ENCODE measurements at regions not wholly inside any gene's neighbourhood (a gene's known extent, or its start where the extent isn't known, plus 50 kb on each side); places are given as distances from the start of the nearest gene placed in this dataset.

- no peak overlapping the region for H2AFZ ChIP-seq (ENCODE audit: low read length)
- no peaks in the 10 kb centered on the region for H3K27me3 ChIP-seq (ENCODE audit: insufficient read depth, low read length)
- no peak for DNase-seq (ENCODE audit: insufficient read length, low spot score, missing footprints)
- H3K9me3 ChIP-seq (ENCODE audit: low read depth, low read length), result no peaks in the 10 kb centered on the region
- TF ChIP-seq, protein P1, sequence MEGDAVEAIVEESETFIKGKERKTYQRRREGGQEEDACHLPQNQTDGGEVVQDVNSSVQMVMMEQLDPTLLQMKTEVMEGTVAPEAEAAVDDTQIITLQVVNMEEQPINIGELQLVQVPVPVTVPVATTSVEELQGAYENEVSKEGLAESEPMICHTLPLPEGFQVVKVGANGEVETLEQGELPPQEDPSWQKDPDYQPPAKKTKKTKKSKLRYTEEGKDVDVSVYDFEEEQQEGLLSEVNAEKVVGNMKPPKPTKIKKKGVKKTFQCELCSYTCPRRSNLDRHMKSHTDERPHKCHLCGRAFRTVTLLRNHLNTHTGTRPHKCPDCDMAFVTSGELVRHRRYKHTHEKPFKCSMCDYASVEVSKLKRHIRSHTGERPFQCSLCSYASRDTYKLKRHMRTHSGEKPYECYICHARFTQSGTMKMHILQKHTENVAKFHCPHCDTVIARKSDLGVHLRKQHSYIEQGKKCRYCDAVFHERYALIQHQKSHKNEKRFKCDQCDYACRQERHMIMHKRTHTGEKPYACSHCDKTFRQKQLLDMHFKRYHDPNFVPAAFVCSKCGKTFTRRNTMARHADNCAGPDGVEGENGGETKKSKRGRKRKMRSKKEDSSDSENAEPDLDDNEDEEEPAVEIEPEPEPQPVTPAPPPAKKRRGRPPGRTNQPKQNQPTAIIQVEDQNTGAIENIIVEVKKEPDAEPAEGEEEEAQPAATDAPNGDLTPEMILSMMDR (IDR thresholded peaks at IDR 0.05; ENCODE audit: extremely low read depth, low read depth, low read length), result no peak
- H3K36me3 ChIP-seq (ENCODE audit: insufficient read depth, low read length), result no peaks in the 10 kb centered on the region
- peaks cover 6% of the 10 kb centered on the region for H3K4me1 ChIP-seq (ENCODE audit: insufficient read depth, low read length)
- H3K79me2 ChIP-seq (ENCODE audit: insufficient read depth, low read length), result no peaks in the 10 kb centered on the region
- no peak overlapping the region for H3K4me3 ChIP-seq (ENCODE audit: insufficient read depth, low read length)
- H3K4me2 ChIP-seq (ENCODE audit: insufficient read depth, low read length), result no peak overlapping the region
- no peak overlapping the region for H3K27ac ChIP-seq (ENCODE audit: low read depth, low read length)
- H4K20me1 ChIP-seq (ENCODE audit: insufficient read depth, low read length), result no peaks in the 10 kb centered on the region
These were observed 138.9 kb downstream of the TMEM26 start for GRCh38 chr10:61314273-61314672.

DNA sequence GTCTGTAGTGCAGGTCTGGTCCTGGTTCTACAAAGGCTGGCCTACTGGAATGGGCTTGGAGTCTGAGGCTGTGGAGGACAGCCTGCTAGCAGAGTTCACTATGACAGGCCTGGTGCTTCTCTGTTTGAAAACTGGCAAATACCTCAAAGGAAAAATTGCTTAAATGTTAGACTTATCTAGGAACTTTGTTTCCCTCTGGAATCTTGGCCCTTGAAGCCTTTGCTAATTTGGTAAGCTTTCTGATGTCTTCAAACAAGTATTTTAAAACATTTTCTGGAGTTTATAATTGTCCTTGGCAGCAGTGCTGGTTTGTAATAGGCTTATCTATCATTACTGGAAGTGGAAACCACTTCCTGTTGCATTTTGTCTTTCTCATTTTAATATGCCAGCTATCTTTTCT, 139.7 kb downstream of the TMEM26 start:
- no peaks in the 10 kb centered on the region for H3K27me3 ChIP-seq (ENCODE audit: insufficient read depth, low read length)
- TF ChIP-seq, protein P1 (IDR thresholded peaks at IDR 0.05; ENCODE audit: extremely low read depth, low read depth, low read length), result no peak
- DNase-seq (ENCODE audit: insufficient read length, low spot score, missing footprints), result peak; percentile 10

DNA sequence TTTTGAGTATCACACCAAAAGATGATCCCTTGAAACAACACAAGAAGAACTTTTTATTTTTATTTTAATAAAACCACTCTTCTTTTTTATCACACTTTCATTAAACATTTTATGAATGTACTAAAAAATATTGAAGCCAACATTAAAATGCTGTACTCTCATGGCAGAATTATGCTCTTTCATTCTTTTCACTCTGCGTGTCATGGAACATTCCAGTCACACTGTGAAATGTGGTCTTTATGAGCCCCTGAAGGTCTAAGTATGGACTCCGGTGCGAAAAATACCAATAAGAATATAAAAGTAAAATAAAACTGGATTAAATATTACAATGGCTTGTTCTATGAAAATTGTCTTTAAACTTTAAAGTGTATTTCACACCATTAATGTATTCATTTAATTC, 148.4 kb downstream of the TMEM26 start:
- Histone ChIP-seq H3K4me1 (ENCODE audit: insufficient read depth, low read length) (peaks cover 32% of the 10 kb centered on the region), H3K36me3 (ENCODE audit: insufficient read depth, low read length) (no peaks in the 10 kb centered on the region), H3K27ac (ENCODE audit: low read depth, low read length) (peak overlapping the region; percentile 77), H3K4me3 (ENCODE audit: insufficient read depth, low read length) (no peak overlapping the region), H3K9me3 (ENCODE audit: low read depth, low read length) (no peaks in the 10 kb centered on the region), H3K4me2 (ENCODE audit: insufficient read depth, low read length) (no peak overlapping the region), H3K79me2 (ENCODE audit: insufficient read depth, low read length) (no peaks in the 10 kb centered on the region), H2AFZ (ENCODE audit: low read length) (no peak overlapping the region), H4K20me1 (ENCODE audit: insufficient read depth, low read length) (no peaks in the 10 kb centered on the region), H3K27me3 (ENCODE audit: insufficient read depth, low read length) (no peaks in the 10 kb centered on the region)
- TF ChIP-seq, protein P1 (IDR thresholded peaks at IDR 0.05; ENCODE audit: extremely low read depth, low read depth, low read length), result no peak
- no peak for DNase-seq (ENCODE audit: insufficient read length, low spot score, missing footprints)

More for the DNA sequence above, 139.7 kb downstream of the TMEM26 start:
- Histone ChIP-seq H3K36me3 (ENCODE audit: insufficient read depth, low read length) (no peaks in the 10 kb centered on the region), H3K4me2 (ENCODE audit: insufficient read depth, low read length) (no peak overlapping the region), H3K79me2 (ENCODE audit: insufficient read depth, low read length) (no peaks in the 10 kb centered on the region), H4K20me1 (ENCODE audit: insufficient read depth, low read length) (no peaks in the 10 kb centered on the region), H3K9me3 (ENCODE audit: low read depth, low read length) (no peaks in the 10 kb centered on the region), H3K27ac (ENCODE audit: low read depth, low read length) (no peak overlapping the region), H2AFZ (ENCODE audit: low read length) (peak overlapping the region; percentile 27), H3K4me1 (ENCODE audit: insufficient read depth, low read length) (peaks cover 6% of the 10 kb centered on the region), H3K4me3 (ENCODE audit: insufficient read depth, low read length) (no peak overlapping the region)

DNA sequence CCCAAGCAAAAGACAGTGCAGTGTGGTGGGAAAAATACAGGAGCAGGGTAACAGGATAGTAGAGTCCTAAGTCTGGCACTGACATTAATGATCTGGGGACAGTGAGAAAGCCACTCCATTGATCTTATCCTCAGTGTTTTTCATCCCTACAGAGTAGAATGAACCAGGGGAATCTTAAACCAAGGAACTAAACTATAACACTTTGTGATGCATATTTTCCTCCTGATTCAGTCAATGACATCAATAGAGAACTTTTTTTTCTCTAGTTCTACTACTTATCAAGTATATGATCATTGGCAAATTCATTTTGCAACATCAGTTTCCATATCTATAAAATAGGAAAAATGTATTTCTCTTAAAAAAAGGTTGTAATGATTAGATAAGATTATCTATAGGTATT, 151.1 kb downstream of the TMEM26 start:
- Histone ChIP-seq H3K4me2 (ENCODE audit: insufficient read depth, low read length) (peak overlapping the region; percentile 59), H4K20me1 (ENCODE audit: insufficient read depth, low read length) (no peaks in the 10 kb centered on the region), H3K79me2 (ENCODE audit: insufficient read depth, low read length) (no peaks in the 10 kb centered on the region), H2AFZ (ENCODE audit: low read length) (peak overlapping the region; percentile 78), H3K9me3 (ENCODE audit: low read depth, low read length) (peaks cover 3% of the 10 kb centered on the region), H3K4me1 (ENCODE audit: insufficient read depth, low read length) (peaks cover 32% of the 10 kb centered on the region), H3K4me3 (ENCODE audit: insufficient read depth, low read length) (peak overlapping the region; percentile 19), H3K27ac (ENCODE audit: low read depth, low read length) (peak overlapping the region; percentile 93), H3K27me3 (ENCODE audit: insufficient read depth, low read length) (no peaks in the 10 kb centered on the region), H3K36me3 (ENCODE audit: insufficient read depth, low read length) (no peaks in the 10 kb centered on the region)
- TF ChIP-seq, protein P1 (IDR thresholded peaks at IDR 0.05; ENCODE audit: extremely low read depth, low read depth, low read length), result no peak
- no peak for DNase-seq (ENCODE audit: insufficient read length, low spot score, missing footprints)

All from osteoblast (primary cell).